Neural cell (in vitro differentiated cells): ENCODE measurements at regions not wholly inside any gene's neighbourhood (a gene's known extent, or its start where the extent isn't known, plus 50 kb on each side); places are given as distances from the start of the nearest gene placed in this dataset.

Experiments
- H2AFZ ChIP-seq: fragments of 200-600, 300-800 bp; sonication (generic), shearing (Covaris generic); 2 replicates; pipeline ENCODE4 v1.6.0; 2014; ENCODE audit warnings: low read depth, mild to moderate bottlenecking, antibody characterized with exemption, low read length, moderate library complexity
- H3F3A ChIP-seq: fragments of 200-600 bp; shearing (Covaris generic); 2 replicates; pipeline ENCODE4 v1.6.1; 2016; ENCODE audit warnings: mild to moderate bottlenecking, moderate library complexity, mixed read lengths, antibody characterized with exemption, low read length; ENCODE audit not compliant: insufficient read depth, poor library complexity, severe bottlenecking
- H3K27ac ChIP-seq: fragments of 200-600, 300-800 bp; sonication (generic), shearing (Covaris generic); 2 replicates; pipeline ENCODE4 v1.5.1; 2014; ENCODE audit warnings: mild to moderate bottlenecking, low read length, moderate library complexity
- H3K27me3 ChIP-seq: fragments of 300-800, 200-600 bp; sonication (generic), shearing (Covaris generic); 2 replicates; pipeline ENCODE4 v1.6.0; 2014; ENCODE audit warnings: mild to moderate bottlenecking, low read depth, low read length, moderate library complexity; ENCODE audit not compliant: insufficient read depth
- H3K36me3 ChIP-seq: fragments of 300-800, 200-600 bp; sonication (generic), shearing (Covaris generic); 2 replicates; pipeline ENCODE4 v1.5.1; 2014; ENCODE audit warnings: mild to moderate bottlenecking, antibody characterized with exemption, low read length, moderate library complexity; ENCODE audit not compliant: insufficient read depth
- H3K4me2 ChIP-seq: fragments of 300-800, 200-600 bp; sonication (generic), shearing (Covaris generic); 2 replicates; pipeline ENCODE4 v1.6.0; 2014; ENCODE audit warnings: mild to moderate bottlenecking, low read length
- H3K4me3 ChIP-seq: fragments of 300-800, 200-600 bp; sonication (generic), shearing (Covaris generic); 2 replicates; pipeline ENCODE4 v1.5.1; 2014; ENCODE audit warnings: mild to moderate bottlenecking, low read length, moderate library complexity
- H3K79me2 ChIP-seq: fragments of 200-600 bp; shearing (Covaris generic); replicated peaks from 2 replicates; pipeline ENCODE4 v1.6.0; 2014; ENCODE audit warnings: mild to moderate bottlenecking, low read length, moderate library complexity; ENCODE audit not compliant: insufficient read depth
- H3K9ac ChIP-seq: fragments of 300-800, 200-600 bp; sonication (generic), shearing (Covaris generic); 2 replicates; pipeline ENCODE4 v1.6.1; 2016; ENCODE audit warnings: mild to moderate bottlenecking, low read length, mixed read lengths
- H3K9me2 ChIP-seq: fragments of 200-600 bp; shearing (Covaris generic); 2 replicates; pipeline ENCODE4 v1.6.1; 2016; ENCODE audit warnings: mild to moderate bottlenecking, low read length, mixed read lengths; ENCODE audit not compliant: insufficient read depth
- H3K9me3 ChIP-seq: fragments of 200-600, 300-800 bp; sonication (generic), shearing (Covaris generic); 2 replicates; pipeline ENCODE4 v1.6.1; 2016; ENCODE audit warnings: mild to moderate bottlenecking, mixed run types, low read length, moderate library complexity, mixed read lengths
- H4K20me1 ChIP-seq: fragments of 200-600 bp; shearing (Covaris generic); 2 replicates; pipeline ENCODE4 v1.6.1; 2016; ENCODE audit warnings: mild to moderate bottlenecking, mixed run types; ENCODE audit not compliant: insufficient read depth
- EP300 ChIP-seq: fragments of 450-650 bp; conservative IDR thresholded peaks from 2 replicates; pipeline ENCODE4 v1.6.1; 2014; ENCODE audit warnings: antibody characterized with exemption, mild to moderate bottlenecking, moderate library complexity; ENCODE audit not compliant: poor library complexity, severe bottlenecking
- EZH2 ChIP-seq: fragments of 200-600, 300-800 bp; shearing (Covaris generic), sonication (generic); IDR thresholded peaks from 2 replicates; pipeline ENCODE4 v1.6.1; 2014; ENCODE audit warnings: antibody characterized with exemption, low read length, borderline replicate concordance, mild to moderate bottlenecking; ENCODE audit not compliant: insufficient read depth, poor library complexity, severe bottlenecking
- MXI1 ChIP-seq: fragments of 450-650 bp; conservative IDR thresholded peaks from 2 replicates; pipeline ENCODE4 v1.6.1; 2014; ENCODE audit warnings: antibody characterized with exemption, mild to moderate bottlenecking; ENCODE audit not compliant: poor library complexity, severe bottlenecking
- POLR2AphosphoS5 ChIP-seq: IDR thresholded peaks from 2 replicates; pipeline ENCODE4 v1.6.1; 2012
- RAD21 ChIP-seq: fragments of 450-650 bp; conservative IDR thresholded peaks from 2 replicates; pipeline ENCODE4 v1.6.1; 2014; ENCODE audit warnings: antibody characterized with exemption, mild to moderate bottlenecking, moderate library complexity
- SMC3 ChIP-seq: fragments of 450-650 bp; conservative IDR thresholded peaks from 2 replicates; pipeline ENCODE4 v1.6.1; 2014; ENCODE audit warnings: antibody characterized with exemption, mild to moderate bottlenecking, moderate library complexity; ENCODE audit not compliant: poor library complexity
- TAF1 ChIP-seq: IDR thresholded peaks from 2 replicates; pipeline ENCODE4 v1.6.1; 2012; ENCODE audit warnings: low read depth
- TF ChIP-seq, protein P1 (sequence below): IDR thresholded peaks from 2 replicates; pipeline ENCODE4 v1.6.1; 2012; ENCODE audit warnings: borderline replicate concordance
- TF ChIP-seq, protein P2 (sequence below): fragments of 450-650 bp; IDR thresholded peaks from 2 replicates; pipeline ENCODE4 v1.5.1; 2014; ENCODE audit warnings: antibody characterized with exemption, mild to moderate bottlenecking, moderate library complexity; ENCODE audit not compliant: poor library complexity, severe bottlenecking

DNA sequence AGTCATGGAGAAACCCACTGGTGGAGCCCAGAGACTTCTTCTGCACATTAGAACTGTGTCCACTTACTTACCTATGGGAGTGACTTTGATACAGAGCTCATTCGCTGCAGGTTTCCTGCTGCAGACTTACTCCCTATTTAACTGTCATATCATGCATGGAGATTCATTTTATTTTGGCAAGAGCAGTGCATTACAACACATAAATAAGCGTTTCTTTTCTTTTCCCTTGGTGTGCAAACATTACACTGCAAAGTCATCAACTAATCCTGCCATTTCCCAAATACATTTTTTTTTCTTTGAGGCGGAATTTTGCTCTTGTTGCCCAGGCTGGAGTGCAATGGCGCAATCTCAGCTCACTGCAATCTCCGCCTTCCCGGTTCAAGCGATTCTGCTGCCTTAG lies 230.9 kb upstream of the SFRP2 start:
- Histone ChIP-seq H4K20me1 (no peaks in the 10 kb centered on the region), H3K9me2 (no peaks in the 10 kb centered on the region), H3F3A (no peaks in the 10 kb centered on the region), H2AFZ (no peak overlapping the region), H3K27me3 (no peaks in the 10 kb centered on the region), H3K36me3 (no peaks in the 10 kb centered on the region), H3K9me3 (no peaks in the 10 kb centered on the region), H3K4me2 (no peak overlapping the region), H3K79me2 (no peaks in the 10 kb centered on the region), H3K9ac (no peak overlapping the region), H3K27ac (no peak overlapping the region), H3K4me3 (no peak overlapping the region)
- no peak for TF ChIP-seq EZH2
- TF ChIP-seq MXI1: no peak
- TF ChIP-seq TAF1: no peak
- TF ChIP-seq, protein P1, sequence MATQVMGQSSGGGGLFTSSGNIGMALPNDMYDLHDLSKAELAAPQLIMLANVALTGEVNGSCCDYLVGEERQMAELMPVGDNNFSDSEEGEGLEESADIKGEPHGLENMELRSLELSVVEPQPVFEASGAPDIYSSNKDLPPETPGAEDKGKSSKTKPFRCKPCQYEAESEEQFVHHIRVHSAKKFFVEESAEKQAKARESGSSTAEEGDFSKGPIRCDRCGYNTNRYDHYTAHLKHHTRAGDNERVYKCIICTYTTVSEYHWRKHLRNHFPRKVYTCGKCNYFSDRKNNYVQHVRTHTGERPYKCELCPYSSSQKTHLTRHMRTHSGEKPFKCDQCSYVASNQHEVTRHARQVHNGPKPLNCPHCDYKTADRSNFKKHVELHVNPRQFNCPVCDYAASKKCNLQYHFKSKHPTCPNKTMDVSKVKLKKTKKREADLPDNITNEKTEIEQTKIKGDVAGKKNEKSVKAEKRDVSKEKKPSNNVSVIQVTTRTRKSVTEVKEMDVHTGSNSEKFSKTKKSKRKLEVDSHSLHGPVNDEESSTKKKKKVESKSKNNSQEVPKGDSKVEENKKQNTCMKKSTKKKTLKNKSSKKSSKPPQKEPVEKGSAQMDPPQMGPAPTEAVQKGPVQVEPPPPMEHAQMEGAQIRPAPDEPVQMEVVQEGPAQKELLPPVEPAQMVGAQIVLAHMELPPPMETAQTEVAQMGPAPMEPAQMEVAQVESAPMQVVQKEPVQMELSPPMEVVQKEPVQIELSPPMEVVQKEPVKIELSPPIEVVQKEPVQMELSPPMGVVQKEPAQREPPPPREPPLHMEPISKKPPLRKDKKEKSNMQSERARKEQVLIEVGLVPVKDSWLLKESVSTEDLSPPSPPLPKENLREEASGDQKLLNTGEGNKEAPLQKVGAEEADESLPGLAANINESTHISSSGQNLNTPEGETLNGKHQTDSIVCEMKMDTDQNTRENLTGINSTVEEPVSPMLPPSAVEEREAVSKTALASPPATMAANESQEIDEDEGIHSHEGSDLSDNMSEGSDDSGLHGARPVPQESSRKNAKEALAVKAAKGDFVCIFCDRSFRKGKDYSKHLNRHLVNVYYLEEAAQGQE: no peak
- TF ChIP-seq, protein P2, sequence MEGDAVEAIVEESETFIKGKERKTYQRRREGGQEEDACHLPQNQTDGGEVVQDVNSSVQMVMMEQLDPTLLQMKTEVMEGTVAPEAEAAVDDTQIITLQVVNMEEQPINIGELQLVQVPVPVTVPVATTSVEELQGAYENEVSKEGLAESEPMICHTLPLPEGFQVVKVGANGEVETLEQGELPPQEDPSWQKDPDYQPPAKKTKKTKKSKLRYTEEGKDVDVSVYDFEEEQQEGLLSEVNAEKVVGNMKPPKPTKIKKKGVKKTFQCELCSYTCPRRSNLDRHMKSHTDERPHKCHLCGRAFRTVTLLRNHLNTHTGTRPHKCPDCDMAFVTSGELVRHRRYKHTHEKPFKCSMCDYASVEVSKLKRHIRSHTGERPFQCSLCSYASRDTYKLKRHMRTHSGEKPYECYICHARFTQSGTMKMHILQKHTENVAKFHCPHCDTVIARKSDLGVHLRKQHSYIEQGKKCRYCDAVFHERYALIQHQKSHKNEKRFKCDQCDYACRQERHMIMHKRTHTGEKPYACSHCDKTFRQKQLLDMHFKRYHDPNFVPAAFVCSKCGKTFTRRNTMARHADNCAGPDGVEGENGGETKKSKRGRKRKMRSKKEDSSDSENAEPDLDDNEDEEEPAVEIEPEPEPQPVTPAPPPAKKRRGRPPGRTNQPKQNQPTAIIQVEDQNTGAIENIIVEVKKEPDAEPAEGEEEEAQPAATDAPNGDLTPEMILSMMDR: no peak
- TF ChIP-seq SMC3: no peak
- TF ChIP-seq POLR2AphosphoS5: no peak
- no peak for TF ChIP-seq EP300
- no peak for TF ChIP-seq RAD21

DNA sequence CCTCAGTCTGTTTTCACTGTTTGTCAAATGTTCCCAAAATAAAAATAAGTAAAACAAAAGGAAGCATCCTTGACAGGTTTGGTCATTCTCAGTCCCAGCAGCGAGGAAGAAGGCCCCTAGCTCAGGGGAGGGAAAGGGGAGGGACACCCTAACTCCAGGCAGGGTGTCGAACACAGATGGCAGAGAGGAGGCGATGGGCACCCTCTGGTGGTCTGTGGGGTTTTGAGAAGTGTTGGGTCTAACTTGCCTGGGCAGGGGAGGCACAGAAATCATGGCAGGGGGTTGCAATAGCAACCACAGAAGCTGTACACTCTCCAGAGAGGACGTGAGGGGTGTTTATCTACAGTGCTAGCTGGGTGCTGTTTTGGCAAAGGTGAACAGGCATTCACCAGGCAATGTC lies 229.8 kb upstream of the SFRP2 start:
- Histone ChIP-seq H3K9ac (no peak overlapping the region), H3K79me2 (no peaks in the 10 kb centered on the region), H3K36me3 (no peaks in the 10 kb centered on the region), H3K27me3 (no peaks in the 10 kb centered on the region), H4K20me1 (no peaks in the 10 kb centered on the region), H3K9me2 (no peaks in the 10 kb centered on the region), H3F3A (no peaks in the 10 kb centered on the region), H3K4me2 (no peak overlapping the region), H3K27ac (no peak overlapping the region), H3K9me3 (no peaks in the 10 kb centered on the region), H3K4me3 (no peak overlapping the region), H2AFZ (no peak overlapping the region)
- no peak for TF ChIP-seq EP300
- TF ChIP-seq RAD21: no peak
- no peak for TF ChIP-seq TAF1
- TF ChIP-seq, protein P2: no peak
- TF ChIP-seq, protein P1: no peak
- no peak for TF ChIP-seq SMC3
- no peak for TF ChIP-seq POLR2AphosphoS5
- no peak for TF ChIP-seq EZH2
